Heart left ventricle (tissue), 16 donors: ENCODE measurements at regions not wholly inside any gene's neighbourhood (a gene's known extent, or its start where the extent isn't known, plus 50 kb on each side); places are given as distances from the start of the nearest gene placed in this dataset.

ENCODE experiments used
- ATAC-seq, 4 donors: fragments of 200-7000 bp; cut with Tn5 transposase; one replicate each; pipeline ENCODE4 v1.9.1; 2020 to 2022; ENCODE audit warnings: moderate library complexity in 4 of 4, mild to moderate bottlenecking in 3 of 4, moderate number of reproducible peaks in 1 of 4
- DNase-seq, 5 donors: peaks; one replicate each; pipeline ENCODE4 v3.0.0-alpha.2; 2020
- H3K27ac ChIP-seq, 12 donors: fragments of 200-600 bp; sonication (generic) in 4 of 12; one replicate each; pipeline versions ENCODE4 v1.5.0 to v1.8.0; 2016 to 2022; ENCODE audit warnings: mild to moderate bottlenecking in 2 of 12
- H3K27me3 ChIP-seq, 9 donors: fragments of 200-600 bp; sonication (generic) in 2 of 9; one replicate each; pipeline versions ENCODE4 v1.5.1 to v1.8.0; 2016 to 2022; ENCODE audit warnings: mild to moderate bottlenecking in 3 of 9
- H3K36me3 ChIP-seq, 9 donors: fragments of 200-600 bp; sonication (generic) in 2 of 9; one replicate each; pipeline versions ENCODE4 v1.5.0 to v1.8.0; 2018 to 2022; ENCODE audit warnings: mild to moderate bottlenecking in 2 of 9
- H3K4me1 ChIP-seq, 12 donors: fragments of 200-600 bp; sonication (generic) in 4 of 12; one replicate each; pipeline versions ENCODE4 v1.5.0 to v1.8.0; 2016 to 2022; ENCODE audit warnings: mild to moderate bottlenecking in 3 of 12
- H3K4me3 ChIP-seq, 12 donors: fragments of 200-600 bp; sonication (generic) in 4 of 12; one replicate each; pipeline versions ENCODE4 v1.5.0 to v1.8.0; 2017 to 2022; ENCODE audit warnings: mild to moderate bottlenecking in 9 of 12, moderate library complexity in 4 of 12
- H3K9me3 ChIP-seq, 12 donors: fragments of 200-600 bp; sonication (generic) in 4 of 12; one replicate each; pipeline versions ENCODE4 v1.5.0 to v1.8.0; 2016 to 2022; ENCODE audit warnings: mild to moderate bottlenecking in 1 of 12
- POLR2A ChIP-seq, 2 donors: fragments of 450-650 bp; IDR thresholded peaks; one replicate each; pipeline ENCODE4 v1.6.1; 2017; ENCODE audit warnings: antibody characterized with exemption in 2 of 2, mild to moderate bottlenecking in 2 of 2, moderate library complexity in 2 of 2
- WGBS, 4 donors: extraction: QIAGEN DNeasy Blood & Tissue Kit in 2 of 4; methylation state at CpG; one replicate each; pipeline versions ENCODE4 v1.1.5 to v1.1.7; 2013 to 2018; 5-methylcytosine and 5-hydroxymethylcytosine counted together
- intact Hi-C, 10 donors: fragments of 100-400 bp; cut with DNase I; formaldehyde crosslinking; loops; one replicate each; pipeline versions ENCODE4 v1.11.1 to v1.14.2; 2022
- TF ChIP-seq, protein P1 (sequence below), 12 donors: fragments of 200-600 bp; sonication (generic) in 4 of 12; IDR thresholded peaks; one replicate each; pipeline versions ENCODE4 v1.5.0 to v1.8.0; 2018 to 2022; ENCODE audit warnings: antibody characterized with exemption in 12 of 12, mild to moderate bottlenecking in 5 of 12
- donor health status: ischemic (EF 13 %, LVEDD 7.1; RV severe dilation, severe dysfunction).
- donor health status: healthy with polysubstance abuse.
- donor health status: DM: no; HTN: yes; CAD: no.
- donor health status: DM: no; HTN: no; CAD: no.
- donor health status: ischemic (EF 25% LVEDD 6.9; RV normal size, moderate dysfunction).
- donor health status: ischemic (EF 25% LVEDD 5.7; RV mildly dilated, moderate dysfunction).
- donor health status: healthy.
- donor health status: DM: yes; HTN: yes; CAD: no.
- donor health status: ischemic (EF 35%, LVEDD 5.7; RV mildly dilated, moderate dysfunction).
- donor health status: nonischemic (EF 11% LVEDD 7.7; RV severe dilation, severe dysfunction).
- donor health status: DM: yes; HTN: yes; CAD: no.
- donor health status: PGD.
- donor health status: ischemic (EF 29% LVEDD 5.4; RV normal size, mild dysfunction).
- donor health status: nonischemic (EF 23%, LVEDD 6.1; RV moderate dilation, normal function).

DNA sequence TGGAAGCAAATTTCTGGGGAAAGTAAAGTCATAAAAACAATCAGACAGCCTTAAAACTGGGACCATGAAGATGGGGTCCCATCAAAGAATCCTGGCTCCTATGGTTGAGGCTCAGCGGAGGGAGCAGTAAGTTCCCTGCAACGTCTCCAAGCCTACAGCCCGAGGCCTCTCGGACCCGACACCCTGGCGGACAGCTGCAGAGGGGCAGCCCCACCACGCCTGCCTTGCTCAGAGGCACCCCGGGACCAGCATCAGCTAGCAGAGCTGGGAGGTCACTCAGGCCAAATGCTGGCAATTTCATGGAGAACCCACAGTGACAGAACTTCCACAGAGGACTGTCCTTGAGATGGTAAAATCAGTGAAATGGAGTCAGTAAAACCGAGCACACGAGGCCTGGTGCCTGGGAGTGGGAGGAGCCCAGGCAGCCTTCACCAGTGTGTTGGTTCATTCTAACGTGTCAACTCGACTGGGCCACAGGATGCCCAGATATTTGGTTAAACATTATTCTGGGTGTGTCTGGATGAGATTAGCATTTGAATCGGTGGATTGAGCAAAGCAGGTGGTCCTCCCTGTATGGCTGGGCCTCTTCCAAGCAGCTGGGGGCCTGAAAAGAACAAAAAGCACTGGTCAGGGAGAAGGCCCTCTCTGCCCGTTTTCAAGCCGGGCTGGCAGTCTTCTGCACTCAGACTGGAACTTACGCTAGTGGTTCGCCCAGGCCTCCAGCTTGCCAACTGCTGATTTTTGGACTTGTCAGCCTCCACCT, 96.2 kb upstream of the INSIG1 start:
- Histone ChIP-seq H3K9me3 (peaks cover 0 to 8% (median 5%) of the 10 kb centered on the region in 12 donors), H3K4me1 (peaks cover 0 to 8% (median 0%) of the 10 kb centered on the region in 12 donors), H3K4me3 (no peak overlapping the region), H3K27ac (no peak overlapping the region), H3K36me3 (no peaks in the 10 kb centered on the region), H3K27me3 (peaks cover 0 to 8% (median 0%) of the 10 kb centered on the region in 9 donors)
- 87 to 90% (median 89%) methylated on average over 16 to 17 of the region's 17 CpGs for WGBS, 4 donors
- no peak for TF ChIP-seq POLR2A (IDR thresholded peaks at IDR 0.05)
- TF ChIP-seq, protein P1, sequence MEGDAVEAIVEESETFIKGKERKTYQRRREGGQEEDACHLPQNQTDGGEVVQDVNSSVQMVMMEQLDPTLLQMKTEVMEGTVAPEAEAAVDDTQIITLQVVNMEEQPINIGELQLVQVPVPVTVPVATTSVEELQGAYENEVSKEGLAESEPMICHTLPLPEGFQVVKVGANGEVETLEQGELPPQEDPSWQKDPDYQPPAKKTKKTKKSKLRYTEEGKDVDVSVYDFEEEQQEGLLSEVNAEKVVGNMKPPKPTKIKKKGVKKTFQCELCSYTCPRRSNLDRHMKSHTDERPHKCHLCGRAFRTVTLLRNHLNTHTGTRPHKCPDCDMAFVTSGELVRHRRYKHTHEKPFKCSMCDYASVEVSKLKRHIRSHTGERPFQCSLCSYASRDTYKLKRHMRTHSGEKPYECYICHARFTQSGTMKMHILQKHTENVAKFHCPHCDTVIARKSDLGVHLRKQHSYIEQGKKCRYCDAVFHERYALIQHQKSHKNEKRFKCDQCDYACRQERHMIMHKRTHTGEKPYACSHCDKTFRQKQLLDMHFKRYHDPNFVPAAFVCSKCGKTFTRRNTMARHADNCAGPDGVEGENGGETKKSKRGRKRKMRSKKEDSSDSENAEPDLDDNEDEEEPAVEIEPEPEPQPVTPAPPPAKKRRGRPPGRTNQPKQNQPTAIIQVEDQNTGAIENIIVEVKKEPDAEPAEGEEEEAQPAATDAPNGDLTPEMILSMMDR (IDR thresholded peaks at IDR 0.05): no peak
- ATAC-seq: no peak
- DNase-seq: no peak
- intact Hi-C loops: no loop called here

DNA sequence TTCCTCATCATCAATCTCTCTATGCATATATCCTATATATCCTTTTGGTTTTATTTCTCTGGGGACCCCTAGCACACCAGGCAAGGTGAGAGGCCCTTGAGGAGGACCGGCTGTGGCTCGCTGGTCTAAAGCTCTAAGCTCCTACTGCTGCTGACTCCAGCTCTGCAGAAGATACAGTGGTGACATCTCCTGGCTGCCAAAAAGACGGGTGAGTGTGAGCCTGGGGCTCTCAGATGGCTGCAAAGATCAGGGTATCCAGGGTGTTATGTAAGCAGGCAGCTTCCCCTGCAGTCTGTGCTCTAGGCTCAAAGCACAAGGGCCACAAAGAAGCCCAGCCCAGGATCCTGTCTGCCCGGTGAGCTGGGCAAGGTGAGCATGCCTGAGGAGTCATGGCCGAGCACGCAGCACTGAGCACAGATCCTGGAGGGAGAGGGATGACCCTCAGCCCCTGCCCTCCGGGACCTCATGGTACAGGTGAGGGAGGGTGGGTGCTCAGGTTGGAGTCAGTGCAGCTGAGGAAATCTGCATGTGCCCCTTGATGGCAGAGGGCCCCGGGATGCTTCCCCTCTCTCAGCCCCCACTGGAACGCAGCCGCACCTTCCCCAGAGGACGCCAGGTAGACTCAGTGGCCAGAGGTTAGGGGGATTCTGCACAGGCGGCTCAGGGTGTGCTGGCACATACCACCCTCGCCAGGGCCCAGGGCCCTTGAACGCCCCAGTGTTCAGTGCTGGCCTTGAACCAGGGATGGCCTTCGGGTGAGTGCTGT, 95.4 kb upstream of the INSIG1 start:
- 89 to 96% (median 90%) methylated on average over 10 to 15 of the region's 15 CpGs for WGBS, 4 donors
- Histone ChIP-seq H3K9me3 (peaks cover 0 to under 1% (median 0%) of the 10 kb centered on the region in 12 donors), H3K27me3 (peaks cover 0 to 8% (median 0%) of the 10 kb centered on the region in 9 donors), H3K4me1 (peaks cover 0 to 14% (median 2%) of the 10 kb centered on the region in 12 donors), H3K36me3 (no peaks in the 10 kb centered on the region), H3K27ac (no peak overlapping the region), H3K4me3 (no peak overlapping the region)
- no peak for ATAC-seq
- intact Hi-C loops: no loop called here
- TF ChIP-seq, protein P1 (IDR thresholded peaks at IDR 0.05): no peak
- TF ChIP-seq POLR2A (IDR thresholded peaks at IDR 0.05): no peak
- DNase-seq: no peak

DNA sequence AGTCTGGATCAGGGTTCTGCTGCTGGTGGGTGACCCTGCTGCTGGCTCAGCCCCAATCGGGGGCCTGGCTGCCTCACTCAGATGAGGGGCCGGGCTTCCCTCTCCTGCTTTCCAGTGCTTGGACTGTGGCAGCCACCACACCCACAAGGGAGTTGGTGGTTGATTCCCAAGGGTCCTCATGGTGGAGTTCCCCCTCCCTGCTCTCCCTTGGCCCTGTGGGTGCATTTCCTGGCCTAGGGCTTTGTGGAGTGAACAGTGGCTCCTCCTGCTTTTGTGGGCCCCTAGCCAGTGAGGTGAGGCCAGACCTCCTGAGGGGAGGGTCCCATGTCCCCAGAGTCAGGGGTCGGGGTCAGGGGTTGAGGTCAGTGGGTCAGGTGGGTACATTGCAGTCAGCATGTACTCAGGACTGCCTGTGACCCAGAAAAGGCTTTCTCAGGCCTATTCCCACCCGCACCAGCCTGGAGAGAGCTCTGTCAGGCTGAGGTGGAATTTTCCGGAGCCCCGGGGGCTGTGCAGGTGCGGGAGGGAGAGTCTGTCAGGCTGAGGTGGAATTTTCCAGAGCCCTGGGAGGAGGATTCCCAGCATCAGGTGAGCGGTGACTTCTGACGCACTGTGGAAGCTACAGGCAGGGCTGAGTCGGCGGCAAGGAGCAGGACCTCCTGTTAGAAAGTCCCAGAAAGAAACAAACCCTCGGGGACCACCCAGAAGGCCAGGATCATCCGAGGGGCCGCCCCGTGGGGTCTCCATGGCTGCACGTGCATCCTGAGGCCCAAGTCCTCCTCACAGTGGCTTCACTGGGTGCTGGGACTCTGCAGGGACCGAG, 94.4 kb upstream of the INSIG1 start:
- H3K4me3 ChIP-seq: no peak overlapping the region
- 74 to 84% (median 80%) methylated on average over 16 to 17 of the region's 17 CpGs for WGBS, 4 donors
- TF ChIP-seq POLR2A (IDR thresholded peaks at IDR 0.05): no peak
- TF ChIP-seq, protein P1 (IDR thresholded peaks at IDR 0.05): no peak
- peaks cover 0 to 14% (median 2%) of the 10 kb centered on the region in 12 donors for H3K4me1 ChIP-seq
- H3K9me3 ChIP-seq: no peaks in the 10 kb centered on the region
- DNase-seq: no peak
- H3K27ac ChIP-seq: no peak overlapping the region
- H3K27me3 ChIP-seq: peaks cover 0 to 8% (median 0%) of the 10 kb centered on the region in 9 donors
- ATAC-seq: no peak
- H3K36me3 ChIP-seq: no peaks in the 10 kb centered on the region
- intact Hi-C loops: no loop called here
